Lung (tissue), 11 donors: ENCODE measurements at regions not wholly inside any gene's neighbourhood (a gene's known extent, or its start where the extent isn't known, plus 50 kb on each side); places are given as distances from the start of the nearest gene placed in this dataset.
A peak's percentile ranks its signal among the peaks of the same experiment; 100 is the strongest.

Experiments
- ATAC-seq: fragments of 200-7000 bp; cut with Tn5 transposase; one replicate; pipeline ENCODE4 v1.9.1; 2020; ENCODE audit warnings: moderate number of reproducible peaks; ENCODE audit not compliant: insufficient read depth, low FRiP score
- DNase-seq, 3 donors: peaks; one replicate each; pipeline ENCODE4 v3.0.0-alpha.2; 2013 to 2017
- H3K27ac ChIP-seq, 2 donors: one replicate each; pipeline ENCODE4 v1.5.1; 2013; ENCODE audit warnings: mild to moderate bottlenecking in 2 of 2, moderate library complexity in 2 of 2, control low read depth in 1 of 2, inconsistent platforms in 1 of 2, low read depth in 1 of 2, low read length in 1 of 2
- H3K27me3 ChIP-seq, 3 donors: one replicate each; pipeline ENCODE4 v1.5.1; 2013; ENCODE audit warnings: low read length in 2 of 3; ENCODE audit not compliant: control insufficient read depth in 3 of 3, insufficient read depth in 3 of 3
- H3K36me3 ChIP-seq, 4 donors: one replicate each; pipeline ENCODE4 v1.5.1; 2013; ENCODE audit warnings: low read length in 4 of 4, mild to moderate bottlenecking in 1 of 4, moderate library complexity in 1 of 4; ENCODE audit not compliant: control insufficient read depth in 4 of 4, insufficient read depth in 4 of 4
- H3K4me1 ChIP-seq, 5 donors: one replicate each; pipeline ENCODE4 v1.5.1; 2013; ENCODE audit warnings: low read length in 5 of 5, mild to moderate bottlenecking in 2 of 5, moderate library complexity in 1 of 5; ENCODE audit not compliant: control insufficient read depth in 5 of 5, insufficient read depth in 5 of 5
- H3K4me3 ChIP-seq: one replicate; pipeline ENCODE4 v1.5.1; 2013; ENCODE audit warnings: mild to moderate bottlenecking, control low read depth, moderate library complexity
- H3K9ac ChIP-seq, 2 donors: one replicate each; pipeline ENCODE4 v1.5.1; 2013; ENCODE audit warnings: low read length in 2 of 2, control low read depth in 1 of 2; ENCODE audit not compliant: insufficient read depth in 1 of 2
- H3K9me3 ChIP-seq, 4 donors: one replicate each; pipeline ENCODE4 v1.5.1; 2013; ENCODE audit warnings: low read length in 3 of 4, mild to moderate bottlenecking in 1 of 4, moderate library complexity in 1 of 4; ENCODE audit not compliant: control insufficient read depth in 4 of 4, insufficient read depth in 3 of 4
- WGBS, 2 donors: extraction: QIAGEN DNeasy Blood & Tissue Kit; methylation state at CpG; one replicate each; pipeline ENCODE4 v1.1.7; 2013; 5-methylcytosine and 5-hydroxymethylcytosine counted together
- TF ChIP-seq, protein P1 (sequence below): IDR thresholded peaks from 2 replicates; pipeline ENCODE4 v1.5.1; 2012; ENCODE audit warnings: mild to moderate bottlenecking; ENCODE audit errors: control extremely low read depth, extremely low read depth
- donor health status: control.
- donor health status: control.
- donor health status: Bipolar disorder and iron deficiency.
- donor health status: healthy.
- donor health status: DM: yes; HTN: yes; CAD: no.

DNA sequence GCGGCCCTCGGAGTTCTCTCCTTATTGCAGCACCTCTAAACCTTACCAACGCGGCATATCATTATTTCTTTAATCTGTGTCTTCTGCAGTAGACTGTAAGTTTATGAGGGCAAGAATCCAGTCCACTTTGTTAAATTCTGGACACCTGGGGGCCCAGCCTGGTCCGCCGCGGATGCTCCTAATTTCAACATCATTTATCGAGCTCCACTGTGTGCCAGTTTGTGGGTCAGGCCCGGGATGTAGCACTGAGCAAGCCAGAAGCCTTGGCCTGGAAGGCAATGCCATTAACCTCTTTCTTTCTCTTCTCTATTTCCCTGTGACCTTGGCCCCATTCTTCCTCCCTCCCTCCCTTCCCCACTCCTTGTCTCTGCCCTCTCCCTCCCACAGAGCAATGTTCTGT, 70.6 kb upstream of the CACNA1E start:
- no peak for ATAC-seq

GRCh38 chr1:181413195-181413815, 70.0 kb upstream of the CACNA1E start:
- ATAC-seq (peak; percentile 9), DNase-seq (no peak)
- H3K36me3 ChIP-seq: no peaks in the 10 kb centered on the region
- 93 to 94% methylated on average over 56 of the region's 56 CpGs for WGBS, 2 donors
- TF ChIP-seq, protein P1, sequence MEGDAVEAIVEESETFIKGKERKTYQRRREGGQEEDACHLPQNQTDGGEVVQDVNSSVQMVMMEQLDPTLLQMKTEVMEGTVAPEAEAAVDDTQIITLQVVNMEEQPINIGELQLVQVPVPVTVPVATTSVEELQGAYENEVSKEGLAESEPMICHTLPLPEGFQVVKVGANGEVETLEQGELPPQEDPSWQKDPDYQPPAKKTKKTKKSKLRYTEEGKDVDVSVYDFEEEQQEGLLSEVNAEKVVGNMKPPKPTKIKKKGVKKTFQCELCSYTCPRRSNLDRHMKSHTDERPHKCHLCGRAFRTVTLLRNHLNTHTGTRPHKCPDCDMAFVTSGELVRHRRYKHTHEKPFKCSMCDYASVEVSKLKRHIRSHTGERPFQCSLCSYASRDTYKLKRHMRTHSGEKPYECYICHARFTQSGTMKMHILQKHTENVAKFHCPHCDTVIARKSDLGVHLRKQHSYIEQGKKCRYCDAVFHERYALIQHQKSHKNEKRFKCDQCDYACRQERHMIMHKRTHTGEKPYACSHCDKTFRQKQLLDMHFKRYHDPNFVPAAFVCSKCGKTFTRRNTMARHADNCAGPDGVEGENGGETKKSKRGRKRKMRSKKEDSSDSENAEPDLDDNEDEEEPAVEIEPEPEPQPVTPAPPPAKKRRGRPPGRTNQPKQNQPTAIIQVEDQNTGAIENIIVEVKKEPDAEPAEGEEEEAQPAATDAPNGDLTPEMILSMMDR: no peak
- no peak overlapping the region for H3K4me3 ChIP-seq
- H3K9ac ChIP-seq: no peak overlapping the region
- H3K9me3 ChIP-seq: peaks cover 0 to 2% (median 0%) of the 10 kb centered on the region in 4 donors
- H3K27ac ChIP-seq: no peak overlapping the region
- peaks cover 0 to 4% (median 0%) of the 10 kb centered on the region in 3 donors for H3K27me3 ChIP-seq
- H3K4me1 ChIP-seq: no peaks in the 10 kb centered on the region

More for the DNA sequence above, 70.6 kb upstream of the CACNA1E start:
- Histone ChIP-seq H3K27me3 (peaks cover 0 to 4% (median 0%) of the 10 kb centered on the region in 3 donors), H3K4me3 (no peak overlapping the region), H3K9ac (no peak overlapping the region), H3K36me3 (no peaks in the 10 kb centered on the region), H3K4me1 (no peaks in the 10 kb centered on the region), H3K9me3 (peaks cover 0 to 2% (median 0%) of the 10 kb centered on the region in 4 donors), H3K27ac (no peak overlapping the region)
- DNase-seq: no peak
- TF ChIP-seq, protein P1: no peak
- 93 to 94% methylated on average over 9 of the region's 9 CpGs for WGBS, 2 donors

DNA sequence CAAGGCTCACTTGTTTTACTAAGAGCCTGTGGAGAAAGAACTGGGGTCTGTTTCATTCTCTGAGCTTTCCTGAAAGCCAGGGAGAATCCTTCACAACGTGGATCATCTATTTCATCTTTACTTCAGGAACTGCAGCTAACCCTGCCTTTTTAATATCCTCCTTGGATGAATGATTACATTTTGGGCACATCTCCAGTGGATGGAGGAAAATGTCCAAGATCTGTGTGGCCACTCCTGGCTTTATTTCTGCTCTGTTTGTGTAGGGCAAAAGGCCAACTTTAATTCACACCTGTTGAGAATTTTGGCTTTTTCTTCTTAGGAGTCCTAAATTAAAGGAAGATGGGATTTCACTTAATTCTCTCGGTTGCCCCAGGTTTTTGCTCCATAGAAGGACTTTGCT, 69.5 kb upstream of the CACNA1E start:
- H3K36me3 ChIP-seq: no peaks in the 10 kb centered on the region
- no peak overlapping the region for H3K4me3 ChIP-seq
- ATAC-seq: no peak
- H3K4me1 ChIP-seq: no peaks in the 10 kb centered on the region
- no peak overlapping the region for H3K27ac ChIP-seq
- peaks cover 0 to 2% (median 0%) of the 10 kb centered on the region in 3 donors for H3K27me3 ChIP-seq
- TF ChIP-seq, protein P1: no peak
- peaks cover 0 to 2% (median 0%) of the 10 kb centered on the region in 4 donors for H3K9me3 ChIP-seq
- DNase-seq: no peak
- no peak overlapping the region for H3K9ac ChIP-seq
- 80 to 92% methylated on average over 2 of the region's 2 CpGs for WGBS, 2 donors
